CD4-positive, alpha-beta memory T cell (primary cell): ENCODE measurements at regions not wholly inside any gene's neighbourhood (a gene's known extent, or its start where the extent isn't known, plus 50 kb on each side); places are given as distances from the start of the nearest gene placed in this dataset.

Experiments
- CTCF ChIA-PET: fragments of 350-600 bp; sonication (Branson Sonifier 250); formaldehyde crosslinking; loops from one replicate; lab custom pipeline; 2021; ENCODE audit warnings: inconsistent platforms; ENCODE audit not compliant: partially characterized antibody; lab: Charles Lee
- POLR2A ChIA-PET: fragments of 350-600 bp; sonication (Branson Sonifier 250); formaldehyde crosslinking; loops from one replicate; lab custom pipeline; 2021; ENCODE audit not compliant: partially characterized antibody; lab: Charles Lee
- DNase-seq, 5 donors: peaks; one replicate each; pipeline versions ENCODE4 v3.0.0 to v3.0.0-alpha.2; 2020 to 2022; ENCODE audit warnings: mixed read lengths in 1 of 5
- H3K27ac ChIP-seq: one replicate; pipeline ENCODE4 v1.7.0; 2013; ENCODE audit warnings: low read depth, low read length
- H3K27me3 ChIP-seq: 2 replicates; pipeline ENCODE4 v1.7.0; 2013; ENCODE audit warnings: mild to moderate bottlenecking, low read length, moderate library complexity; ENCODE audit not compliant: insufficient read depth
- H3K36me3 ChIP-seq: 2 replicates; pipeline ENCODE4 v1.7.0; 2013; ENCODE audit warnings: mild to moderate bottlenecking, low read length, moderate library complexity; ENCODE audit not compliant: insufficient read depth
- H3K4me1 ChIP-seq: 2 replicates; pipeline ENCODE4 v1.7.0; 2013; ENCODE audit warnings: mild to moderate bottlenecking, low read length, moderate library complexity; ENCODE audit not compliant: insufficient read depth
- H3K4me3 ChIP-seq, 2 donors: one replicate each; pipeline ENCODE4 v1.7.0; 2013; ENCODE audit warnings: low read length in 2 of 2, mild to moderate bottlenecking in 1 of 2
- H3K9me3 ChIP-seq, 2 donors: one replicate each; pipeline ENCODE4 v1.7.0; 2013; ENCODE audit warnings: low read length in 2 of 2, control low read depth in 1 of 2; ENCODE audit not compliant: control insufficient read depth in 1 of 2
- H3K27ac Mint-ChIP-seq, 7 donors: one replicate each; pipeline ENCODE4 v1.8.0; 2020 to 2021; ENCODE audit warnings: mixed read lengths in 7 of 7, mild to moderate bottlenecking in 6 of 7, inconsistent platforms in 3 of 7, moderate library complexity in 3 of 7
- H3K27me3 Mint-ChIP-seq, 2 donors: one replicate each; pipeline ENCODE4 v1.8.0; 2020 to 2021; ENCODE audit warnings: mixed read lengths in 2 of 2
- H3K36me3 Mint-ChIP-seq, 2 donors: one replicate each; pipeline ENCODE4 v1.8.0; 2020 to 2021; ENCODE audit warnings: mixed read lengths in 2 of 2, inconsistent platforms in 1 of 2, mild to moderate bottlenecking in 1 of 2
- H3K4me1 Mint-ChIP-seq, 4 donors: one replicate each; pipeline ENCODE4 v1.8.0; 2020 to 2021; ENCODE audit warnings: mixed read lengths in 4 of 4, mild to moderate bottlenecking in 1 of 4
- H3K4me3 Mint-ChIP-seq, 8 donors: one replicate each; pipeline ENCODE4 v1.8.0; 2020 to 2021; ENCODE audit warnings: mixed read lengths in 8 of 8, mild to moderate bottlenecking in 7 of 8, moderate library complexity in 6 of 8, inconsistent platforms in 3 of 8
- H3K9me3 Mint-ChIP-seq, 8 donors: one replicate each; pipeline ENCODE4 v1.8.0; 2020 to 2021; ENCODE audit warnings: mixed read lengths in 8 of 8, mild to moderate bottlenecking in 5 of 8, inconsistent platforms in 3 of 8, moderate library complexity in 1 of 8
- intact Hi-C: fragments of 100-400 bp; cut with micrococcal nuclease; formaldehyde crosslinking; loops from one replicate; pipeline ENCODE4 v1.15.1; 2023

GRCh38 chr18:22021701-22022100, 147.7 kb upstream of the GATA6 start:
- DNase-seq: no peak
- intact Hi-C loops: no loop called here
- no peak overlapping the region for H3K27ac ChIP-seq
- POLR2A ChIA-PET: no interaction called here
- Mint-ChIP-seq H3K9me3 (peaks cover 0 to 2% (median 0%) of the 10 kb centered on the region in 8 donors), H3K36me3 (no peaks in the 10 kb centered on the region), H3K4me3 (no peak overlapping the region), H3K27me3 (peaks cover 3 to 4% of the 10 kb centered on the region in 2 donors), H3K27ac (no peak overlapping the region), H3K4me1 (no peaks in the 10 kb centered on the region)
- no peak overlapping the region for H3K4me3 ChIP-seq
- no peaks in the 10 kb centered on the region for H3K36me3 ChIP-seq
- CTCF ChIA-PET: interaction anchor here (0.7 kb wide), 1 partner anchor 92 kb away, joined by 3 read pairs; no protein-coding TSS in a partner anchor
- H3K9me3 ChIP-seq: no peaks in the 10 kb centered on the region
- no peaks in the 10 kb centered on the region for H3K27me3 ChIP-seq
- no peaks in the 10 kb centered on the region for H3K4me1 ChIP-seq

GRCh38 chr18:22024924-22025323, 144.5 kb upstream of the GATA6 start:
- Histone ChIP-seq H3K27ac (no peak overlapping the region), H3K9me3 (no peaks in the 10 kb centered on the region), H3K36me3 (no peaks in the 10 kb centered on the region), H3K4me3 (no peak overlapping the region), H3K4me1 (no peaks in the 10 kb centered on the region), H3K27me3 (no peaks in the 10 kb centered on the region)
- Mint-ChIP-seq H3K4me1 (no peaks in the 10 kb centered on the region), H3K36me3 (no peaks in the 10 kb centered on the region), H3K27ac (no peak overlapping the region), H3K4me3 (no peak overlapping the region), H3K9me3 (no peaks in the 10 kb centered on the region), H3K27me3 (peaks cover 0 to 3% of the 10 kb centered on the region in 2 donors)
- ChIA-PET POLR2A (no interaction called here), CTCF (interaction anchor here (0.7 kb wide), 1 partner anchor 25 kb away, joined by 3 read pairs; no protein-coding TSS in a partner anchor)
- no peak for DNase-seq
- intact Hi-C loops: no loop called here

DNA sequence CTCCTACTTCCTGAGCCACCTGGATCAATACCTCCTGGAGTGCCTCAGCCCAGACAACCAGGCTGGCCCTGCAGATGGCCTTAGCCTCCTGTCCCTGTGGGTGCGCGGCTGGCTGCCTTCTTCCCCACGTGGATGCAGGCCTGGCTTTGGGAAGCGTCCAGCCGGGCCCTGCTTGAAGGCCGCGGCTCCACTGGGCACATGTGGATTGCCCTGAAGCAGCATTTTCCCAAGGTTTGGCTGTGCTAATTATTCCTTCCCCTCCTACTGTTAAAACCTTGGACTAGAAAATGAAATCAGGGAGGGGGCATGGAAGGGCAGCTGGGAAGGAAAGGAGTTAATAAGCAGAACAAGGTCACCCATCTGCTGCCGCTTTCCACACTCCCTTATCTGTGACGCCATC, 143.0 kb upstream of the GATA6 start:
- no peak overlapping the region for H3K27ac ChIP-seq
- DNase-seq: no peak
- ChIA-PET CTCF (no interaction called here), POLR2A (no interaction called here)
- no peak overlapping the region for H3K4me3 Mint-ChIP-seq
- H3K36me3 ChIP-seq: no peaks in the 10 kb centered on the region
- H3K9me3 Mint-ChIP-seq: no peaks in the 10 kb centered on the region
- no peak overlapping the region for H3K4me3 ChIP-seq
- no peak overlapping the region for H3K27ac Mint-ChIP-seq
- H3K9me3 ChIP-seq: no peaks in the 10 kb centered on the region
- H3K27me3 ChIP-seq: no peaks in the 10 kb centered on the region
- no peaks in the 10 kb centered on the region for H3K36me3 Mint-ChIP-seq
- intact Hi-C loops: no loop called here
- no peaks in the 10 kb centered on the region for H3K4me1 ChIP-seq
- peaks cover 0 to 5% of the 10 kb centered on the region in 2 donors for H3K27me3 Mint-ChIP-seq
- no peaks in the 10 kb centered on the region for H3K4me1 Mint-ChIP-seq

DNA sequence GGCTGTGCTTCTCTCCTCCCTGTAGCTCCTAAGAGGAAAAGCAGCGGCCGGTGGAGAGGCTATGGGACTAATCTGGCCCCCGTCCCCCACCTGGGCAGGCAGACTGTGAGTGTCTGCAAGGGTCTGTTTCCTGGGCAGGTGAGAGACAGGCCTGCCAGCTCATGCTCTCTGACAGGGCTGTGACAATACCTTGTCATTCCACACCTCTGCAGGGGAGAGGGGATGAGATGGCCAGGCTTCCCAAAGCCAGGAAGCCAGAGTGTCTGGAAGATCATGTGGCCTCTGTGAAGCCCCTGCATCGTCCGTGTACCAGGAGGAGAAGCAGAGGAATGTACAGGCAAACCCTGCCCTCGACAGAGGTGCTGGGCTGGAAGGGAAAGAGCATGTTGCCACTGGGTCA, 142.5 kb upstream of the GATA6 start:
- Histone ChIP-seq H3K36me3 (no peaks in the 10 kb centered on the region), H3K27me3 (no peaks in the 10 kb centered on the region), H3K9me3 (no peaks in the 10 kb centered on the region), H3K27ac (no peak overlapping the region), H3K4me3 (no peak overlapping the region), H3K4me1 (no peaks in the 10 kb centered on the region)
- H3K4me1 Mint-ChIP-seq: no peaks in the 10 kb centered on the region
- peaks cover 0 to 5% of the 10 kb centered on the region in 2 donors for H3K27me3 Mint-ChIP-seq
- H3K4me3 Mint-ChIP-seq: no peak overlapping the region
- intact Hi-C loops: no loop called here
- ChIA-PET CTCF (no interaction called here), POLR2A (no interaction called here)
- no peaks in the 10 kb centered on the region for H3K9me3 Mint-ChIP-seq
- H3K27ac Mint-ChIP-seq: peak overlapping the region in 1 of 7 donors; percentile 30
- H3K36me3 Mint-ChIP-seq: no peaks in the 10 kb centered on the region
- DNase-seq: no peak

DNA sequence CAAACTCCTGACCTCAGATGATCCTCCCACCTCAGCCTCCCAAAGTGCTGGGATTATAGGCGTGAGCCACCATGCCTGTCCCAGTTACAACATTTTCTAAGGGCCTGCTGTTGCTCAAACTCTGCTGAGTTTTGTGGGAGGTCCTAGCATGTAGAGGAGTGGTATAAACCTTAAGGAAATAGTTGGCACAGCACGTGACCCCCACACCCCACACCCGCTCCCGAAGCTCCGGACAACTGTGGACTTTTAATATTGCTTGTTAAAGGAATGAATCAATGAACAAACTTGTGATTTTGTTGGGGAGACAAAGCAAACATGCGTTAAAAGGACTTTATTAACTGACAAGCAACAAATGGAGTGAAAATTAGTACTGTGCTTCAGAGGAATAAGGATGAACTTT, 137.8 kb upstream of the GATA6 start:
- POLR2A ChIA-PET: no interaction called here
- Mint-ChIP-seq H3K36me3 (no peaks in the 10 kb centered on the region), H3K27me3 (peaks cover 2% of the 10 kb centered on the region in 2 donors), H3K27ac (no peak overlapping the region), H3K4me3 (no peak overlapping the region), H3K4me1 (no peaks in the 10 kb centered on the region), H3K9me3 (no peaks in the 10 kb centered on the region)
- Histone ChIP-seq H3K9me3 (no peaks in the 10 kb centered on the region), H3K36me3 (no peaks in the 10 kb centered on the region), H3K4me1 (no peaks in the 10 kb centered on the region), H3K27me3 (no peaks in the 10 kb centered on the region), H3K27ac (no peak overlapping the region), H3K4me3 (no peak overlapping the region)
- no peak for DNase-seq
- intact Hi-C loops: no loop called here
- CTCF ChIA-PET: no interaction called here

- CTCF ChIA-PET: no interaction called here
- Mint-ChIP-seq H3K4me3 (no peak overlapping the region), H3K27ac (no peak overlapping the region), H3K27me3 (peaks cover 2 to 3% of the 10 kb centered on the region in 2 donors), H3K36me3 (no peaks in the 10 kb centered on the region), H3K9me3 (no peaks in the 10 kb centered on the region), H3K4me1 (no peaks in the 10 kb centered on the region)
- Histone ChIP-seq H3K36me3 (no peaks in the 10 kb centered on the region), H3K4me3 (no peak overlapping the region), H3K27ac (no peak overlapping the region), H3K9me3 (no peaks in the 10 kb centered on the region), H3K27me3 (no peaks in the 10 kb centered on the region), H3K4me1 (no peaks in the 10 kb centered on the region)
- POLR2A ChIA-PET: no interaction called here
- intact Hi-C loops: no loop called here
- DNase-seq: no peak
Observed at GRCh38 chr18:22032392-22032961, 136.9 kb upstream of the GATA6 start.

- intact Hi-C loops: no loop called here
- H3K27ac Mint-ChIP-seq: no peak overlapping the region
- no peaks in the 10 kb centered on the region for H3K4me1 ChIP-seq
- H3K36me3 Mint-ChIP-seq: no peaks in the 10 kb centered on the region
- no peaks in the 10 kb centered on the region for H3K9me3 ChIP-seq
- H3K4me3 Mint-ChIP-seq: no peak overlapping the region
- no peaks in the 10 kb centered on the region for H3K27me3 ChIP-seq
- H3K27me3 Mint-ChIP-seq: peaks cover 2 to 5% of the 10 kb centered on the region in 2 donors
- CTCF ChIA-PET: no interaction called here
- POLR2A ChIA-PET: no interaction called here
- H3K4me3 ChIP-seq: no peak overlapping the region
- H3K27ac ChIP-seq: no peak overlapping the region
- H3K9me3 Mint-ChIP-seq: no peaks in the 10 kb centered on the region
- DNase-seq: no peak
- no peaks in the 10 kb centered on the region for H3K36me3 ChIP-seq
- no peaks in the 10 kb centered on the region for H3K4me1 Mint-ChIP-seq
Observed at GRCh38 chr18:22033085-22033484, 136.3 kb upstream of the GATA6 start.

- H3K9me3 Mint-ChIP-seq: no peaks in the 10 kb centered on the region
- CTCF ChIA-PET: no interaction called here
- no peak for DNase-seq
- no peak overlapping the region for H3K27ac Mint-ChIP-seq
- H3K27me3 ChIP-seq: no peaks in the 10 kb centered on the region
- no peak overlapping the region for H3K27ac ChIP-seq
- H3K4me3 Mint-ChIP-seq: no peak overlapping the region
- no peaks in the 10 kb centered on the region for H3K4me1 Mint-ChIP-seq
- H3K36me3 Mint-ChIP-seq: no peaks in the 10 kb centered on the region
- no peaks in the 10 kb centered on the region for H3K4me1 ChIP-seq
- H3K27me3 Mint-ChIP-seq: peaks cover 2 to 5% of the 10 kb centered on the region in 2 donors
- POLR2A ChIA-PET: no interaction called here
- no peaks in the 10 kb centered on the region for H3K9me3 ChIP-seq
- H3K4me3 ChIP-seq: no peak overlapping the region
- H3K36me3 ChIP-seq: no peaks in the 10 kb centered on the region
- intact Hi-C loops: no loop called here
Observed at GRCh38 chr18:22034276-22034675, 135.1 kb upstream of the GATA6 start.
